MM.1S (cell line): ENCODE measurements at regions not wholly inside any gene's neighbourhood (a gene's known extent, or its start where the extent isn't known, plus 50 kb on each side); places are given as distances from the start of the nearest gene placed in this dataset.

ENCODE experiments used
- DNase-seq: peaks from one replicate; pipeline ENCODE4 v3.0.0-alpha.2; 2015
- H2AFZ ChIP-seq: fragments of 300-600 bp; sonication (generic); 2 replicates; pipeline ENCODE4 v1.6.0; 2016; ENCODE audit warnings: antibody characterized with exemption, low read length
- H3F3A ChIP-seq: fragments of 300-600 bp; sonication (generic); 2 replicates; pipeline ENCODE4 v1.6.1; 2016; ENCODE audit warnings: mild to moderate bottlenecking, antibody characterized with exemption, low read length, moderate library complexity, mixed read lengths; ENCODE audit not compliant: insufficient read depth
- H3K27ac ChIP-seq: fragments of 300-600 bp; sonication (generic); 2 replicates; pipeline ENCODE4 v1.5.1; 2016; ENCODE audit warnings: mild to moderate bottlenecking, low read length
- H3K27me3 ChIP-seq: fragments of 300-600 bp; sonication (generic); replicated peaks from 2 replicates; pipeline ENCODE4 v1.6.0; 2016; ENCODE audit warnings: low read length; ENCODE audit not compliant: insufficient read depth
- H3K36me3 ChIP-seq: fragments of 300-600 bp; sonication (generic); replicated peaks from 2 replicates; pipeline ENCODE4 v1.6.1; 2016; ENCODE audit warnings: mild to moderate bottlenecking, low read length, mixed read lengths; ENCODE audit not compliant: insufficient read depth
- H3K4me1 ChIP-seq: fragments of 300-600 bp; sonication (generic); 2 replicates; pipeline ENCODE4 v1.6.1; 2016; ENCODE audit warnings: low read length, mixed read lengths
- H3K4me2 ChIP-seq: fragments of 300-600 bp; sonication (generic); 2 replicates; pipeline ENCODE4 v1.6.0; 2016; ENCODE audit warnings: low read depth, low read length
- H3K4me3 ChIP-seq: fragments of 300-600 bp; sonication (generic); 2 replicates; pipeline ENCODE4 v1.5.1; 2016; ENCODE audit warnings: low read length, mixed read lengths
- H3K79me2 ChIP-seq: fragments of 300-600 bp; sonication (generic); 2 replicates; pipeline ENCODE4 v1.6.1; 2016; ENCODE audit warnings: mixed run types, low read length, mixed read lengths
- H3K9ac ChIP-seq: fragments of 300-600 bp; sonication (generic); 2 replicates; pipeline ENCODE4 v1.6.1; 2016; ENCODE audit warnings: low read length, mixed read lengths
- H3K9me2 ChIP-seq: fragments of 300-600 bp; sonication (generic); replicated peaks from 2 replicates; pipeline ENCODE4 v1.6.1; 2016; ENCODE audit warnings: mild to moderate bottlenecking, low read length, mixed read lengths; ENCODE audit not compliant: insufficient read depth
- H3K9me3 ChIP-seq: fragments of 300-600 bp; sonication (generic); replicated peaks from 2 replicates; pipeline ENCODE4 v1.6.1; 2016; ENCODE audit warnings: mild to moderate bottlenecking, low read length, mixed read lengths; ENCODE audit not compliant: insufficient read depth
- H4K20me1 ChIP-seq: fragments of 300-600 bp; sonication (generic); 2 replicates; pipeline ENCODE4 v1.6.1; 2016; ENCODE audit warnings: mild to moderate bottlenecking, low read length, moderate library complexity, mixed read lengths; ENCODE audit not compliant: insufficient read depth
- CTCF ChIP-seq: fragments of 300-600 bp; sonication (generic); IDR thresholded peaks from 2 replicates; pipeline ENCODE4 v1.5.1; 2016; ENCODE audit warnings: antibody characterized with exemption, low read length, mixed read lengths
- EZH2 ChIP-seq: fragments of 300-600 bp; sonication (generic); optimal IDR thresholded peaks from 2 replicates; pipeline ENCODE3; 2017; ENCODE audit warnings: low read depth, mild to moderate bottlenecking, antibody characterized with exemption, low read length, mixed read lengths
- EZH2phosphoT487 ChIP-seq: fragments of 300-600 bp; sonication (generic); IDR thresholded peaks from 2 replicates; pipeline ENCODE4 v1.6.1; 2018; ENCODE audit warnings: antibody characterized with exemption, low read length

- no peaks in the 10 kb centered on the region for H4K20me1 ChIP-seq
- TF ChIP-seq CTCF, result no peak
- no peak for TF ChIP-seq EZH2
- TF ChIP-seq EZH2phosphoT487, result no peak
- H3F3A ChIP-seq, result no peaks in the 10 kb centered on the region
Observed at GRCh38 chr5:106640511-106640910, 1030.2 kb downstream of the EFNA5 start.

GRCh38 chr5:106639488-106639887, 1031.2 kb downstream of the EFNA5 start:
- Histone ChIP-seq H3K27ac (no peak overlapping the region), H3K9me2 (no peaks in the 10 kb centered on the region)

More at GRCh38 chr5:106640511-106640910, 1030.2 kb downstream of the EFNA5 start:
- no peak for DNase-seq
- H3K9me2 ChIP-seq, result no peaks in the 10 kb centered on the region
- H3K4me3 ChIP-seq, result no peak overlapping the region
- H2AFZ ChIP-seq, result no peak overlapping the region
- H3K27me3 ChIP-seq, result no peaks in the 10 kb centered on the region
- H3K9ac ChIP-seq, result no peak overlapping the region
- no peaks in the 10 kb centered on the region for H3K79me2 ChIP-seq
- no peaks in the 10 kb centered on the region for H3K9me3 ChIP-seq
- no peaks in the 10 kb centered on the region for H3K4me1 ChIP-seq
- no peaks in the 10 kb centered on the region for H3K36me3 ChIP-seq
- no peak overlapping the region for H3K27ac ChIP-seq
- no peak overlapping the region for H3K4me2 ChIP-seq

GRCh38 chr5:106637275-106637674, 1033.5 kb downstream of the EFNA5 start:
- no peak for DNase-seq
- H3K79me2 ChIP-seq, result no peaks in the 10 kb centered on the region
- H3K27ac ChIP-seq, result no peak overlapping the region

More at GRCh38 chr5:106639488-106639887, 1031.2 kb downstream of the EFNA5 start:
- Histone ChIP-seq H3K9me3 (no peaks in the 10 kb centered on the region), H3K27me3 (no peaks in the 10 kb centered on the region), H3K4me2 (no peak overlapping the region), H3K4me1 (no peaks in the 10 kb centered on the region), H2AFZ (no peak overlapping the region), H3K4me3 (no peak overlapping the region), H3K79me2 (no peaks in the 10 kb centered on the region), H3F3A (no peaks in the 10 kb centered on the region), H4K20me1 (no peaks in the 10 kb centered on the region), H3K9ac (no peak overlapping the region), H3K36me3 (no peaks in the 10 kb centered on the region)
- DNase-seq, result no peak
- TF ChIP-seq EZH2 (no peak), CTCF (no peak; the same call in 1 of the 2 replicates), EZH2phosphoT487 (no peak)

More at GRCh38 chr5:106637275-106637674, 1033.5 kb downstream of the EFNA5 start:
- no peak for TF ChIP-seq CTCF
- no peaks in the 10 kb centered on the region for H4K20me1 ChIP-seq
- H3K9me2 ChIP-seq, result no peaks in the 10 kb centered on the region
- 0 out of 2 replicates have a peak, but pooled peaks cover 4% of the 10 kb centered on the region for H3K4me1 ChIP-seq
- no peak overlapping the region for H3K9ac ChIP-seq
- no peaks in the 10 kb centered on the region for H3K9me3 ChIP-seq
- no peak overlapping the region for H2AFZ ChIP-seq
- H3K4me2 ChIP-seq, result no peak overlapping the region
- H3K4me3 ChIP-seq, result no peak overlapping the region
- no peaks in the 10 kb centered on the region for H3K27me3 ChIP-seq
- H3F3A ChIP-seq, result no peaks in the 10 kb centered on the region
- no peaks in the 10 kb centered on the region for H3K36me3 ChIP-seq
